Sigmoid colon (tissue), 3 donors: ENCODE measurements at regions not wholly inside any gene's neighbourhood (a gene's known extent, or its start where the extent isn't known, plus 50 kb on each side); places are given as distances from the start of the nearest gene placed in this dataset.

Source experiments
- POLR2A ChIP-seq, 2 donors: fragments of 450-650 bp; IDR thresholded peaks; one replicate each; pipeline ENCODE4 v1.6.1; 2016; ENCODE audit warnings: antibody characterized with exemption in 2 of 2, mild to moderate bottlenecking in 2 of 2, moderate library complexity in 2 of 2
- TF ChIP-seq, protein P1 (sequence below), 4 experiments: fragments of 450-650 bp in 3 of 4; fragments of 200-600 bp in 1 of 4; IDR thresholded peaks; one replicate each; pipeline ENCODE4 v1.5.1; 2016 to 2019; ENCODE audit warnings: antibody characterized with exemption in 4 of 4, mild to moderate bottlenecking in 3 of 4, moderate library complexity in 2 of 4

DNA sequence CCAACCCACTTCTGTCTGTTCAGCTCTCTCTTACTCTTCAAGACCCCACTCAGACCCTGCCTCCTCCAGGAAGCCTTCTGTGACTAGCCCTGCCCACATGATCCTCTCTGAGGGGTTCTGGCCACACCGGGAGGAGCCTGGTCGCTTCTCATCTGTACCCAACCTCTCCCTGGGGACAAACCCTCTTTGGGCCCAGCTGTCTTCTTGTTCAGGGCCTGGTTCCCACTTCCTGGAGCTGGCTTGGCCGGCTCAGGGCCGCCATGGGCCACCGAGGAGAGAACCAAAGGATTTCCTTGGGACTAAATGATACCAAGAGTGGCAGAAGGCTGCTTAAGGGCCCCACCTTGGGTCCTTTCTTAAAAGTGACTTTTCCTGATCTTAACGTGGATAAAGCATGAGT, 124.7 kb upstream of the ZBTB40 start:
- TF ChIP-seq POLR2A (IDR thresholded peaks at IDR 0.05), result no peak
- TF ChIP-seq, protein P1, sequence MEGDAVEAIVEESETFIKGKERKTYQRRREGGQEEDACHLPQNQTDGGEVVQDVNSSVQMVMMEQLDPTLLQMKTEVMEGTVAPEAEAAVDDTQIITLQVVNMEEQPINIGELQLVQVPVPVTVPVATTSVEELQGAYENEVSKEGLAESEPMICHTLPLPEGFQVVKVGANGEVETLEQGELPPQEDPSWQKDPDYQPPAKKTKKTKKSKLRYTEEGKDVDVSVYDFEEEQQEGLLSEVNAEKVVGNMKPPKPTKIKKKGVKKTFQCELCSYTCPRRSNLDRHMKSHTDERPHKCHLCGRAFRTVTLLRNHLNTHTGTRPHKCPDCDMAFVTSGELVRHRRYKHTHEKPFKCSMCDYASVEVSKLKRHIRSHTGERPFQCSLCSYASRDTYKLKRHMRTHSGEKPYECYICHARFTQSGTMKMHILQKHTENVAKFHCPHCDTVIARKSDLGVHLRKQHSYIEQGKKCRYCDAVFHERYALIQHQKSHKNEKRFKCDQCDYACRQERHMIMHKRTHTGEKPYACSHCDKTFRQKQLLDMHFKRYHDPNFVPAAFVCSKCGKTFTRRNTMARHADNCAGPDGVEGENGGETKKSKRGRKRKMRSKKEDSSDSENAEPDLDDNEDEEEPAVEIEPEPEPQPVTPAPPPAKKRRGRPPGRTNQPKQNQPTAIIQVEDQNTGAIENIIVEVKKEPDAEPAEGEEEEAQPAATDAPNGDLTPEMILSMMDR (IDR thresholded peaks at IDR 0.05), result no peak
